Posterior cingulate gyrus (tissue), 11 donors: ENCODE measurements at regions not wholly inside any gene's neighbourhood (a gene's known extent, or its start where the extent isn't known, plus 50 kb on each side); places are given as distances from the start of the nearest gene placed in this dataset.
A peak's percentile ranks its signal among the peaks of the same experiment; 100 is the strongest.
"Not testable (repeated sequence)": the region's sequence is repeated elsewhere in the genome, so short reads cannot be mapped to it uniquely, and the experiment has no call there.

Experiments
- DNase-seq, 10 donors: peaks; one replicate each; pipeline versions ENCODE4 v3.0.0 to v3.0.0-alpha.2; 2020 to 2021; ENCODE audit warnings: mixed read lengths in 3 of 10
- intact Hi-C: fragments of 100-400 bp; cut with DNase I; formaldehyde crosslinking; loops from one replicate; pipeline ENCODE4 v1.15.1; 2023

GRCh38 chr2:107735201-107735600 lies 91.5 kb upstream of the RGPD4 start:
- intact Hi-C loops, result no loop called here
- DNase-seq, result no peak

- intact Hi-C loops, result no loop called here
- DNase-seq, result no peak
Observed at GRCh38 chr2:107737756-107738155, 88.9 kb upstream of the RGPD4 start.

GRCh38 chr2:107738266-107738665 lies 88.4 kb upstream of the RGPD4 start:
- intact Hi-C loops, result no loop called here
- DNase-seq, result no peak

- intact Hi-C loops, result no loop called here
Observed at GRCh38 chr2:107740300-107740699, 86.4 kb upstream of the RGPD4 start.

GRCh38 chr2:107742460-107743027 lies 84.1 kb upstream of the RGPD4 start:
- no peak for DNase-seq
- intact Hi-C loops, result no loop called here

More at GRCh38 chr2:107740300-107740699, 86.4 kb upstream of the RGPD4 start:
- no peak for DNase-seq

GRCh38 chr2:107743274-107743673 lies 83.4 kb upstream of the RGPD4 start:
- DNase-seq, result no peak
- intact Hi-C loops, result no loop called here

GRCh38 chr2:107745100-107745499 lies 81.6 kb upstream of the RGPD4 start:
- no peak for DNase-seq
- intact Hi-C loops, result no loop called here

GRCh38 chr2:107746552-107747198 lies 80.0 kb upstream of the RGPD4 start:
- intact Hi-C loops, DNase-seq: not testable (repeated sequence)

- intact Hi-C loops, result not testable (repeated sequence)
- peak in 2 of 10 donors; percentile 55 to 56 for DNase-seq
Observed at GRCh38 chr2:107747199-107747963, 79.3 kb upstream of the RGPD4 start.

- intact Hi-C loops, result no loop called here
- peak in 1 of 10 donors; percentile 57 for DNase-seq
Observed at GRCh38 chr2:107747964-107748583, 78.6 kb upstream of the RGPD4 start.

- DNase-seq, result no peak
- intact Hi-C loops, result no loop called here
Observed at GRCh38 chr2:107751936-107752335, 74.8 kb upstream of the RGPD4 start.

- intact Hi-C loops, DNase-seq: not testable (repeated sequence)
Observed at GRCh38 chr2:107753806-107754205, 72.9 kb upstream of the RGPD4 start.

GRCh38 chr2:107757223-107757622 lies 69.5 kb upstream of the RGPD4 start:
- DNase-seq, result no peak
- intact Hi-C loops, result no loop called here

- no peak for DNase-seq
- intact Hi-C loops, result no loop called here
Observed at GRCh38 chr2:107760620-107761364, 65.9 kb upstream of the RGPD4 start.

GRCh38 chr2:107772353-107772752 lies 54.3 kb upstream of the RGPD4 start:
- intact Hi-C loops, result no loop called here
- DNase-seq, result no peak

- DNase-seq, result no peak
- intact Hi-C loops, result no loop called here
Observed at GRCh38 chr2:107775211-107775610, 51.5 kb upstream of the RGPD4 start.

- intact Hi-C loops, result no loop called here
- DNase-seq, result no peak
Observed at GRCh38 chr2:107775791-107776190, 50.9 kb upstream of the RGPD4 start.

GRCh38 chr2:107776362-107776761 lies 50.3 kb upstream of the RGPD4 start:
- intact Hi-C loops, result no loop called here
- DNase-seq, result no peak
